MCF 10A (cell line): ENCODE measurements at regions not wholly inside any gene's neighbourhood (a gene's known extent, or its start where the extent isn't known, plus 50 kb on each side); places are given as distances from the start of the nearest gene placed in this dataset.
A peak's percentile ranks its signal among the peaks of the same experiment; 100 is the strongest.

Source experiments
- BruUV-seq: library from RNA; stranded (reverse); fragments of 400-500 nt; replicated peaks from 2 replicates; lab custom pipeline; 2021; lab: Mats Ljungman, UMichigan
- CTCF ChIA-PET: fragments of 300-600 bp; sonication (Branson Sonifier 250); formaldehyde crosslinking; extraction: SDS; loops from one replicate; lab custom pipeline; 2021; ENCODE audit warnings: antibody characterized with exemption, inconsistent platforms; lab: Yijun Ruan, JAX
- POLR2A ChIA-PET: fragments of 300-600, 350-650 bp; sonication (Branson Sonifier 250); formaldehyde crosslinking; extraction: SDS; loops from one replicate; lab custom pipeline; 2020; ENCODE audit warnings: antibody characterized with exemption, inconsistent platforms; lab: Yijun Ruan, JAX
- DNase-seq: peaks from one replicate; pipeline ENCODE4 v3.0.0-alpha.2; 2018; ENCODE audit not compliant: unreplicated experiment
- H3K27ac Mint-ChIP-seq: one replicate; pipeline ENCODE4 v1.8.0; 2022; ENCODE audit warnings: mild to moderate bottlenecking, low read depth, mixed read lengths; ENCODE audit not compliant: unreplicated experiment
- H3K27me3 Mint-ChIP-seq: one replicate; pipeline ENCODE4 v1.8.0; 2022; ENCODE audit warnings: mixed read lengths; ENCODE audit not compliant: insufficient read depth, unreplicated experiment
- H3K36me3 Mint-ChIP-seq: one replicate; pipeline ENCODE4 v1.8.0; 2022; ENCODE audit warnings: mild to moderate bottlenecking, moderate library complexity, mixed read lengths; ENCODE audit not compliant: insufficient read depth, unreplicated experiment
- H3K4me1 Mint-ChIP-seq: one replicate; pipeline ENCODE4 v1.8.0; 2022; ENCODE audit warnings: mixed read lengths; ENCODE audit not compliant: insufficient read depth, unreplicated experiment
- H3K4me3 Mint-ChIP-seq: one replicate; pipeline ENCODE4 v1.8.0; 2022; ENCODE audit warnings: mild to moderate bottlenecking, moderate library complexity, mixed read lengths; ENCODE audit not compliant: unreplicated experiment
- H3K9me3 Mint-ChIP-seq: one replicate; pipeline ENCODE4 v1.8.0; 2022; ENCODE audit warnings: mixed read lengths; ENCODE audit not compliant: unreplicated experiment
- CTCF ChIP-seq: fragments of 200-600 bp; IDR thresholded peaks from one replicate; pipeline ENCODE4 v1.8.0; 2022; ENCODE audit warnings: antibody characterized with exemption, mild to moderate bottlenecking; ENCODE audit not compliant: unreplicated experiment
- intact Hi-C: fragments of 100-400 bp; cut with micrococcal nuclease; formaldehyde crosslinking; loops from 2 replicates; pipeline ENCODE4 v1.14.1; 2022

- no TSS peak for BruUV-seq
- TF ChIP-seq CTCF, result no peak
- Mint-ChIP-seq H3K4me1 (peaks cover 12% of the 10 kb centered on the region), H3K36me3 (no peaks in the 10 kb centered on the region), H3K27me3 (peaks cover 15% of the 10 kb centered on the region), H3K4me3 (no peak overlapping the region), H3K27ac (no peak overlapping the region), H3K9me3 (peaks cover 13% of the 10 kb centered on the region)
- ChIA-PET POLR2A (interaction anchor here (0.6 kb wide), 1 partner anchor 34 kb away, joined by 3 read pairs; no protein-coding TSS in a partner anchor), CTCF (interaction anchor here (0.8 kb wide), 1 partner anchor 9 kb away, joined by 3 read pairs; no protein-coding TSS in a partner anchor)
- intact Hi-C loops, result no loop called here
- no peak for DNase-seq
Measured at GRCh38 chr5:71828291-71829040, 109.4 kb downstream of the CARTPT start.

GRCh38 chr5:71829206-71829605 lies 110.1 kb downstream of the CARTPT start:
- no peak for DNase-seq
- intact Hi-C loops, result no loop called here

GRCh38 chr5:71830681-71831539 lies 111.8 kb downstream of the CARTPT start:
- no peaks in the 10 kb centered on the region for H3K36me3 Mint-ChIP-seq
- no peak overlapping the region for H3K27ac Mint-ChIP-seq
- TF ChIP-seq CTCF, result no peak
- DNase-seq, result peak; percentile 72
- ChIA-PET CTCF (interaction anchor here (0.7 to 1.4 kb wide), 2 partner anchors 42 to 189 kb away, joined by 3 read pairs; no protein-coding TSS in a partner anchor), POLR2A (no interaction called here)
- peaks cover 12% of the 10 kb centered on the region for H3K4me1 Mint-ChIP-seq
- no peaks in the 10 kb centered on the region for H3K27me3 Mint-ChIP-seq
- BruUV-seq, result no TSS peak
- intact Hi-C loops, result no loop called here
- no peak overlapping the region for H3K4me3 Mint-ChIP-seq
- peaks cover 13% of the 10 kb centered on the region for H3K9me3 Mint-ChIP-seq

More at GRCh38 chr5:71829206-71829605, 110.1 kb downstream of the CARTPT start:
- H3K27me3 Mint-ChIP-seq, result peaks cover 9% of the 10 kb centered on the region
- no peak overlapping the region for H3K4me3 Mint-ChIP-seq
- peaks cover 13% of the 10 kb centered on the region for H3K9me3 Mint-ChIP-seq
- H3K36me3 Mint-ChIP-seq, result no peaks in the 10 kb centered on the region
- H3K27ac Mint-ChIP-seq, result no peak overlapping the region
- no peak for TF ChIP-seq CTCF
- ChIA-PET POLR2A (no interaction called here), CTCF (no interaction called here)
- no TSS peak for BruUV-seq
- peaks cover 12% of the 10 kb centered on the region for H3K4me1 Mint-ChIP-seq
